ENCODE measurements at regions not wholly inside any gene's neighbourhood (a gene's known extent, or its start where the extent isn't known, plus 50 kb on each side); places are given as distances from the start of the nearest gene placed in this dataset.

DNA sequence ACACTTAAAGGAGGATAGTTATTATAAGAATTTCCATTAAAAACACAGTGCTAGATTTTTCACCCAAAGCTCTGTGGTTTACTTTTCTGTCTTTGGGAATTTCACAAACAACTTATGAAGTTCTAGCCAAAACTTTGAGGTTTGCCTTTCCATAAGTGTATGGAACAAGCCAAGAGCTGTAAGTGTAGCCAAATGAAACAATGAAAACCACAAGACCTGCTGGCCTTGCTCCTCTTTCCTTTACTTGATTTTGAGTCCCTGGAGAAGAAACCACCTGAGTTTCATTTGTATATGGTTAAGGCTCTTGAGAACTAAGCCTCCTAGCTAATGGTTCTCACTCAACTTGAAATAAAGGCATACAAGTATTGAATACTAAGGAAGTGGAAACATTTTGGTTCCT lies 365.3 kb upstream of the EPHA3 start:
- TF ChIP-seq RFX5 (IDR thresholded peaks at IDR 0.05; ENCODE audit: low read length) (no peak), TCF12 (IDR thresholded peaks at IDR 0.05) (no peak), CTCF (IDR thresholded peaks at IDR 0.05) (no peak), IRF3 (IDR thresholded peaks at IDR 0.05; ENCODE audit: low read depth, low read length) (no peak), POLR2AphosphoS5 (IDR thresholded peaks at IDR 0.05; ENCODE audit: low read depth, low read length) (no peak), EP300 (IDR thresholded peaks at IDR 0.05; ENCODE audit: borderline replicate concordance in 1 of 2, low read depth in 1 of 2, low read length in 1 of 2) (no peak)
- TF ChIP-seq, protein P1, sequence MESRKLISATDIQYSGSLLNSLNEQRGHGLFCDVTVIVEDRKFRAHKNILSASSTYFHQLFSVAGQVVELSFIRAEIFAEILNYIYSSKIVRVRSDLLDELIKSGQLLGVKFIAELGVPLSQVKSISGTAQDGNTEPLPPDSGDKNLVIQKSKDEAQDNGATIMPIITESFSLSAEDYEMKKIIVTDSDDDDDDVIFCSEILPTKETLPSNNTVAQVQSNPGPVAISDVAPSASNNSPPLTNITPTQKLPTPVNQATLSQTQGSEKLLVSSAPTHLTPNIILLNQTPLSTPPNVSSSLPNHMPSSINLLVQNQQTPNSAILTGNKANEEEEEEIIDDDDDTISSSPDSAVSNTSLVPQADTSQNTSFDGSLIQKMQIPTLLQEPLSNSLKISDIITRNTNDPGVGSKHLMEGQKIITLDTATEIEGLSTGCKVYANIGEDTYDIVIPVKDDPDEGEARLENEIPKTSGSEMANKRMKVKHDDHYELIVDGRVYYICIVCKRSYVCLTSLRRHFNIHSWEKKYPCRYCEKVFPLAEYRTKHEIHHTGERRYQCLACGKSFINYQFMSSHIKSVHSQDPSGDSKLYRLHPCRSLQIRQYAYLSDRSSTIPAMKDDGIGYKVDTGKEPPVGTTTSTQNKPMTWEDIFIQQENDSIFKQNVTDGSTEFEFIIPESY (IDR thresholded peaks at IDR 0.05; ENCODE audit: borderline replicate concordance, low read depth): no peak
